Hepatic stellate cell (primary cell): ENCODE measurements at regions not wholly inside any gene's neighbourhood (a gene's known extent, or its start where the extent isn't known, plus 50 kb on each side); places are given as distances from the start of the nearest gene placed in this dataset.
"Not testable (repeated sequence)": the region's sequence is repeated elsewhere in the genome, so short reads cannot be mapped to it uniquely, and the experiment has no call there.

Experiments
- DNase-seq: peaks from one replicate; pipeline ENCODE4 v3.0.0; 2011; ENCODE audit warnings: low spot score

GRCh38 chr5:63111891-63112290 lies 533.3 kb downstream of the LRRC70 start:
- DNase-seq: no peak

DNA sequence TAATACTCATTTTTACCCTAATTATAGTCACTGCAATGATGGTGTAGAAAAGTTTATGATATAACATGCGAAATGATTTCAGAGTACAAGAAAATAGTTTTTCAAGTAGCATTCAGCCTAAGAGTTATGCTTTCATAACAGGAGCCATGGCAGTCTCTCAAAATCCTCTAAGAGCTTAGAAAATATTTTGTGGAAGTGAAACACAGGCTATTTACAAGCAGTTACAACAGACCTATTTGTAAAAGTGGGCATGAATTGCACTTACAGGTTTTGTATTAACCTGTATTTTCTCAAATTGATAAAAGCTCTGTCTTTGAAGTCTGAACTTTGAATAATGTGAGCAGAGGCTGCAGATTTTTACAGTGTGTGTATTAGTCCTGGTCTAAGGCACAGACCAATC lies 523.3 kb downstream of the LRRC70 start:
- DNase-seq: no peak

GRCh38 chr5:63097286-63097685 lies 518.7 kb downstream of the LRRC70 start:
- no peak for DNase-seq

- no peak for DNase-seq
These were observed 516.1 kb downstream of the LRRC70 start for GRCh38 chr5:63094730-63095129.

- no peak for DNase-seq
These were observed 510.5 kb downstream of the LRRC70 start for GRCh38 chr5:63089147-63089546.

DNA sequence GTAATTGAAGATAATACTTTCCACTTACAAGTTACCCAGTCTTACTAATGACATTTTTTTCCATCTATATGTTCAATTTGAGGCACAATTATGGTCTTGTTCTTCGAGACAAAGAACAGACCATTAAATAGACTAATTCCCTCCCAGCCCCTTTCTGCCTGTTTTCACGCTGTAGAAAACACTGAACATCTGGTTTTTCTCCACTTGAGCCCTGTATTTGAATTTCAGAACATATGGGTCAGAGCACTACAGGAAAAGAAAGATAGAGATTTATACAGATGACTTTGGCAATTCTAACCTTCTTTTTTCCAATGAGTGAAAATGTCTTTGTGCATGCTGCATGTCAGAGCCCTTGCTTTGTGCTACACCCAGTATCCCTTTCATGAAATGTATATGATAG lies 506.9 kb downstream of the LRRC70 start:
- no peak for DNase-seq

GRCh38 chr5:63083689-63084088 lies 505.1 kb downstream of the LRRC70 start:
- DNase-seq: not testable (repeated sequence)

DNA sequence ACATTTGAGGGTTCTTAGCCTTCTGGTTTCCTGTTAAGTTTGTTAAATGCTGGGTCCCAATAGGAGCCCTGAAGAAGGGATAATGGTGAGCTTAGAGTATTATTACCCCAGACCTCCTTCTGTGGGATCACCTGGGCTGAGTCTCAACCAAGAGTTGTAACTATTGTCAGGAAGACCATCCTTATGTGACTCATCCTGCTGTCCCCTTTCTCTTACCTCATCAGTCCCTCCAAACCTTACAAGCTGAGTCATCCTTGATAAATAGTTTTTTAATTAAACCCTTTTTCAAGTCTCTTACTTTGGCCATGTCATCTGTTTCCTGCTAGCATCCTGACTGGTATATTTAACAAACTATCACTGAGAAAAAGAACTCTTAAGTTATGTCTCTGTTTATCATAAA lies 502.8 kb downstream of the LRRC70 start:
- DNase-seq: no peak

DNA sequence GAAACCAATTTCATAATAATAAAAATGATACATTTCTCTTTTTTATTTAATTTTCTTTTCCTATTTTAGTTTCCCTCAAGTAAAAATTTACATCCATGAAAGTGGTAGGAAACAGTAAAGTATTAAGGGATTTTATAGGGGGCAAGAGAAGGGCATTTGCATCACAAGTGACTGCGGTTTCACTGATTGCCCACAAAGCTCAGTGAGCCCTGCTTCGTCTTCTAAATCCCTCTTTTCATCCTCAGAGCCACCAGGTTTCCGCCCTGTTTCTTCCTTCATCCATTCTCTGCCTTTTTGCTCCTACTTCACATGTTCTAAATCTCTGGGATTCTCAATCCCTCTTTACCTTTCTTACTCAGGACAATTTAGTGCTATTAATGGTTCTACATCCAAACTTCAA lies 491.4 kb downstream of the LRRC70 start:
- no peak for DNase-seq

DNA sequence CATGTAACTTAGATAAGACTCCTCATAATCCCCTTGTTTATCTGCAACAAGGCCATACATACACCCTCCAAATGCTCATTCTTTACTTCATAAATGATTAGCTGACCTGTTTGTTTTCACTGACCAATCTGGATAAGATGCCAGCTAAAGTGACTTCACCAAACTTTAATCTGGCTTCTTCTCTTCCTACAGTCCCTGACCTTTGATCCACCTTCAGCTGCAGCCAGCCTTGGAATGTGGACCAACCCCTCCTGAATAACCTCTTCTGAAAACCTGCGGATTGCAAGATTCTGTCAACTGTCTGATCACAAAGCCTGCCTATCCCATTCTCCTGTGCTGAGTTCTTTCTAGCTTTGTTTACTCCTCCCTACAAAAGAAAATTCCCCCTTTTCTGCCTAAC lies 476.8 kb downstream of the LRRC70 start:
- DNase-seq: no peak

- DNase-seq: no peak
These were observed 474.5 kb downstream of the LRRC70 start for GRCh38 chr5:63053019-63053638.

- DNase-seq: no peak
These were observed 472.3 kb downstream of the LRRC70 start for GRCh38 chr5:63050916-63051315.

GRCh38 chr5:63049935-63050334 lies 471.3 kb downstream of the LRRC70 start:
- DNase-seq: no peak

- DNase-seq: no peak
These were observed 465.2 kb downstream of the LRRC70 start for GRCh38 chr5:63043792-63044191.

DNA sequence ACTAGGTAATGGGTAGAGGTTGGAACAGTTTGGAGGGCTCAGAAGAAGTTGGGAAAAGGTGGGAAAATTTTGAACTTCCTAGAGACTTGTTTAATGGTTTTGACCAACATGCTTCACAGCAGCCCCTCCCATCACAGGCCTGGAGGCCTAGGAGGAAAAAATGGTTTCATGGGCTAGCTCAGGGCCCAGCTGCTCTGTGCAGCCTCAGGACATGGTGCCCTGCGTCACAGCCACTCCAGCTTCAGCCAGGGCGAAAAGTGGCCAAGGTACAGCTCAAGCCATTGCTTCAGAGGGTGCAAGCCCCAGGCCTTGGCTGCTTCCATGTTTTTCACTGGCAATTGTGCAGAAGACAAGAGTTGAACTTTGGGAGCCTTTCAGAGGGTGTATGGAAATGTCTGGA lies 453.7 kb downstream of the LRRC70 start:
- no peak for DNase-seq

- no peak for DNase-seq
These were observed 451.3 kb downstream of the LRRC70 start for GRCh38 chr5:63029891-63030290.

- DNase-seq: no peak
These were observed 447.1 kb downstream of the LRRC70 start for GRCh38 chr5:63025679-63026078.

- DNase-seq: no peak
These were observed 443.8 kb downstream of the LRRC70 start for GRCh38 chr5:63022403-63022802.

DNA sequence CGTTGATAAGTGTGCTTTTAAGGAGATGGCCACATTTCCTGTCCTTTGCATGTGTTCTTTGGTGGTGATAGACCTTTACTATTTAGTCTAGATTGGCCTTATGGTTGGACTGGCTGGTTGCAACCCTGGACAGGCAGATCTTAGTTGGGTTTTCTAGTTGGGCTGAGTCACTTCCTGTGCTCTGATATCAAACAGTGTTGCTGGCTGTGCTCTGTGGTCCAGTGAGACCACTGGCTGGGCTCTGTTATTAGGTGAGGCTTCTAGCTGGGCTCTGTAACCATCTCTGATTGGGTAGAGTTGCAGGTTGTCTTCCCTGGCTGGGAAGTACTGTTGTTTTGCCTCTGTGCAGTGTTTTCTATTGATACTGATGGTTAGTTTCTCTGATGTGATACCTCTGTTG lies 432.5 kb downstream of the LRRC70 start:
- DNase-seq: no peak

GRCh38 chr5:63008195-63008594 lies 429.6 kb downstream of the LRRC70 start:
- no peak for DNase-seq

GRCh38 chr5:62994842-62995241 lies 416.2 kb downstream of the LRRC70 start:
- DNase-seq: not testable (repeated sequence)

GRCh38 chr5:62985749-62986148 lies 407.1 kb downstream of the LRRC70 start:
- no peak for DNase-seq

DNA sequence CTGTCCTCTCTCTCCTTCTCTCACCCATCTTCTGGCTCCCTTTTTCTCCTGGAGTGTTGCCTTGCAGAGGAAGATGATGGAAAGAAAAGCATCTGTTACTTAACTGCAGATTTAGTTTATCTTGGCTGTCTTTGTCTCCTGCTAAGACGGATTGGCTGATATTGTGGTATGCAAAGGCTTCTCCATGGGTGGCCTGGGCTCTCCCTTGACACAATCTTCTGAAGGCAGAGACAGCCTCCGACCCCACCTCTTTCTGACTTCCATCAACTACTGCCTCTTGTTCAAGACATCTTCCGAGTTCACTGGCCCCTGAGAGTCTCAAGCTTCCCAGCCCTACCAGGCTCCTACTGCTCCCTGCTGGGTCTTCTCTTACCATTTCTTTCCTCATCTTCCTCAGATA lies 403.7 kb downstream of the LRRC70 start:
- DNase-seq: no peak

- no peak for DNase-seq
These were observed 402.3 kb downstream of the LRRC70 start for GRCh38 chr5:62980884-62981283.

DNA sequence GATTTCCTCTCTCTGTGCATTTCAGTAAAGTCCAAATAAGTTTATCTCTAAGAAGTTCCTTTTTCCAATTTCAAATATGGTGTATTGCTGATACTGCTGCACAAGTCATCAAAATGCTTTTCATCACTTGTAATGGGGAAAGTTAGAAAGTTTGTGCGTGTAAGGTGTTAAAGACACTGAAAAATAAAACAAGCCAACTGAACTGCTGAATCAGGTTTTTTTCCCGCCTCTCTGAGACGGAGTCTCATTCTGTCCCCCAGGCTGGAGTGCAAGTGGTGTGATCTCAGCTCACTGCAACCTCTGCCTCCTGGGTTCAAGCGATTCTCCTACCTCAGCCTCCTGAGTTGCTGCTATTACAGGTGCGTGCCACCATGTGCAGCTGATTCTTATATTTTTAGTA lies 400.9 kb downstream of the LRRC70 start:
- DNase-seq: no peak
